GM21381 (cell line): ENCODE measurements at regions not wholly inside any gene's neighbourhood (a gene's known extent, or its start where the extent isn't known, plus 50 kb on each side); places are given as distances from the start of the nearest gene placed in this dataset.
"Not testable (repeated sequence)": the region's sequence is repeated elsewhere in the genome, so short reads cannot be mapped to it uniquely, and the experiment has no call there.

ENCODE experiments used
- ATAC-seq: cut with Tn5 transposase; IDR thresholded peaks from one replicate; pipeline ENCODE4 v1.9.1; 2021; ENCODE audit warnings: mild to moderate bottlenecking, moderate library complexity; ENCODE audit not compliant: unreplicated experiment

DNA sequence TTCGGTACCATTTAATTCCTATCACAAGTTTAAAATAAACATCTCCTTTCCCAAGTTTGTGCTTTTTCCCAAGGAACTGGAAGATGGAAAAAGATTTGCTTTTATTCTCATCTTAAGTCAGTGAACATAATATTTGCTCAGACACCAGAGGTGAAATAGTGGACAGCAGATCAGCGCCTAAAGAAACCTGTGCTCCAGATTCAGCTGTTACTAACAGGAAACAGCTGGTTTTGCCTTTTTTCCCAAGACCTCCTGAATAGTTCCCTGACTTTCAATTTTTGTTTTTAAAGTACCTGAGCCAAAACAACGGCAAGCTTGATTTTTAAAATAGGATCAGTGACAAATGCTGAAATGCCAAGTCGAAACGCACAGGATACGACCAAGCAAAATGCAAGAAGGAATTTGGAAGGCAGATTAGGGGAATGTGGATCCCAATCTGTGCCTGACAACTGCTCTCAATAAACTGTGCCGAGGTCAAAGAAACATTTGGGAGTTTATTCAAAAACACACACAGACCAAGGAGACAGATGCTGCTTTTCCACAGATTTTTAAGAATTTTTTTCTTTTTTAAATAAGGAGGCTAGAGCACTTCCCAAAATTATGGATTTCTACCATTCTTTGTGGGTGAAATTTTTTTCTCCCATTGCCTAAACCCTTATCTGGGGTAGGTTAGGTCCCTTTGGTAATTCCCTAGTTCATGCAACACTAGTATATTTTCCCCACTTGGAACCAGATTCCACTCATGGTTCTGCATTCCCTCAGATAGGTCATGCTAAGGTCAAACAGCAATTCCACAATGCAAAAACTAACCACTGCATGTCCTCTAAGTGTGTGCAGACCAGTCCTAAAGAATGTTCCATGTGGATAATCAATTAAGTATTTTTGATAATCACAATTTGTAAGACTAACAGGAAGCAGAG, 121.5 kb upstream of the PDE1A start:
- ATAC-seq: no peak

DNA sequence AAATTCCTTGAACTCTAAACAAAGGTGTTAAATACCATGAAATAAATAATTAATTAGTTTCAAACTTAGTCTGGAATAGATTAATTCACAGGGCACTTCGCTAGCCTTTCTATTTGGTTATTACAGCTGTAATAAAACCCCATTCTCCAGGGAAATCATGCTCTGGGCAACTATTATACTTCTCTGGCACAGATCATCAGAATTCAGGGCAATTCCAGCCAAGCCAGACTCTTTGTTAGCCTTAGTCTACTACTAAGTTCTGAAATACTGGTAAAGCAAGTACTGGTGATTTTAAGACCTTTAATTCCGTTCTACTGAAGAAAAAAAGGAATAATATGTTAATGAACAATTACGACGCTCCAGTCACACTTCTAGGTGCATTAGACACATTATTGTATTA, 123.4 kb upstream of the PDE1A start:
- no peak for ATAC-seq

DNA sequence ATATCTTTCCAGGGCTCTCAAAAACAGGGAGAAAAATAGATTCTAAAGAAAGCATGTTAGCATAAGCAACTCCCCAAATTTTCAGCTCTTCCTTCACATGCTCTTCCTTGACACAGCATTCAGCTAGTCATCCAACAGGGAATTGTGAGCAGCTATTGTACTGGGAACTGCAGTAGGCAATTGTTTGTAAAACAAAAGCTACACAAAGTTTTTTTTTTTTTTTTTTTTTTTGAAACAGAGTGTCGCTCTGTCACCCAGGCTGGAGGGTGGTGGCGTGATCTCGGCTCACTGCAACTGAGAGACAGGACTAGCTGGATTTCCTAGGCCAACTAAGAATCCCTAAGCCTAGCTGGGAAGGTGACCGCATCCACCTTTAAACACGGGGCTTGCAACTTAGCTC, 125.4 kb upstream of the PDE1A start:
- not testable (repeated sequence) for ATAC-seq

DNA sequence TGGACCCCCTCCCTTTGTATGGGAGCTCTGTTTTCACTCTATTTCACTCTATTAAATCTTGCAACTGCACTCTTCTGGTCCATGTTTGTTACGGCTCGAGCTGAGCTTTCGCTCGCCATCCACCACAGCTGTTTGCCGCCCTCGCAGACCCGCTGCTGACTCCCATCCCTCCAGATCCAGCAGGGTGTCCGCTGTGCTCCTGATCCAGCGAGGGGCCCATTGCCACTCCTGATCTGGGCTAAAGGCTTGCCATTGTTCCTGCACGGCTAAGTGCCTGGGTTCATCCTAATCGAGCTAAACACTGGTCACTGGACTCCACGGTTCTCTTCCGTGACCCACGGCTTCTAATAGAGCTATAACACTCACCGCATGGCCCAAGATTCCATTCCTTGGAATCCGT, 125.9 kb upstream of the PDE1A start:
- not testable (repeated sequence) for ATAC-seq

DNA sequence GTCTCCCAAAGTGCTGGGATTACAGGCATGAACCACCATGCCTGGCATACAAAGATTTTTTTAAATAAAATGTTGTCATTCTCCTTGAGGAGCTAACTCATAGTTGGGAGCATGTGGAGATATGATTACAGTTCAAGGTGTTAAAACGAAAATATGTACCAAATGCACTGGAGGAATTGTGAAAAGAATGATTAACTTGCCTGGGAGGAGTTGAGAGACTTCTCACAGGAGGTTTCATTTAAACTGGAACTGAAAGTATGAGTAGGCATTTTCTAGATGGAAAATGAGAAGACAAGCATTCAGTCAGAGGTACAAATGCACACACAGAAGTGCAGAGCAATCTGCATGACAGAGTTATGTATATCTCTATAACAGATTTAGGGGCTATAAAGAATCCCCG, 126.6 kb upstream of the PDE1A start:
- ATAC-seq: peak; percentile 100

DNA sequence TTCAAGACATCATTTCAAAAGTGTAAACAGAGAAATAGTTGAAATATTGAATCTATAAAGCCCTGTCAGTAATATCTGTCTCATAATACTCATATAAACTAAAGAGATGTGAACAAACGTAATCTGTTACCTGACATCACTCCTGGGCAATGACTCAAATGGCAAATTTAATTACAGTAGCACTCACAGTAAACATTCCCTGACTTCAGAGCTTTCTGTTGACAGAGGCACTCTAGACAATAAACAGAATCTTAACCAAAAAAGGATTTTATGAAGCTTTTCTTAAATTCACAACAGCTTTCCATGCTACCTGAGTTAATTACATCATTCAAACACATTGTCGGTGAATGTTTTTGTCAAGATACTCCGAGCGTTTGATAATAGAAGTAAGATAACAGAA, 128.1 kb upstream of the PDE1A start:
- ATAC-seq: no peak

DNA sequence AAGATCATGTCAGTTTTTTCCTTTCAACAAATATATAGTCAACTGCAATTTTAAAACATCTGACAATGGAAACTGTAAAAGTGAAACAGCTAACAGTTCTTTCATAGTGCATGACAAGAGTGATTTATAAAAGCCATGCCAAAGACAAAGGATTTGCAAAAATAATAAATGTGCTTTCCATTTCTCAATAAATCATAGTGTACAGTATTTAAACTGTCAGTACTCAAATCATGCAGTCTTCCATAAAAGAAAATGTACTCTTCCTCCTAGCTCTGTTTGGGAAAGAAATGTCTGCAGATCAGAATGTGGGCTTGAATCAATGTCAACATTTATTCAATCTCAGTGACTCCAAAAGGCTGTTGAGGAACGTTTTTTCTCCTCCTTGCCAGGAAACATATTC, 131.7 kb upstream of the PDE1A start:
- no peak for ATAC-seq

DNA sequence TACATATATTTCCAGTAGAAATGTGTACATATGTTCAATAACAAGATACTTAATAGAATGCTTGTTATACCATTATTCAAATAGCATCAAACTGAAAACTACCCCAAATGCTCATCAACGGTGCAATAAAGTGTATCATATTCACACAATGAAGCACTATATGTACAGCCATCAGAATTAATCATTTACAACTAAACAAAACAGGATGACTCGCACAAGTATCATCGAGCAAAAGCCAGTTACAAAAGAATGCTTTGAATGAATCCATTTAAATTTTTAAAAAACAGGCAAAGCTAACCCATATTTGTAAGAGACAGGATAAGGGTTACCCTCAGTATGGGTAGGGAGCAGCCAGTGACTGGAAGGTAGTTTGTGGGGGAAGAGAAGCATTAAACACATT, 132.8 kb upstream of the PDE1A start:
- no peak for ATAC-seq

DNA sequence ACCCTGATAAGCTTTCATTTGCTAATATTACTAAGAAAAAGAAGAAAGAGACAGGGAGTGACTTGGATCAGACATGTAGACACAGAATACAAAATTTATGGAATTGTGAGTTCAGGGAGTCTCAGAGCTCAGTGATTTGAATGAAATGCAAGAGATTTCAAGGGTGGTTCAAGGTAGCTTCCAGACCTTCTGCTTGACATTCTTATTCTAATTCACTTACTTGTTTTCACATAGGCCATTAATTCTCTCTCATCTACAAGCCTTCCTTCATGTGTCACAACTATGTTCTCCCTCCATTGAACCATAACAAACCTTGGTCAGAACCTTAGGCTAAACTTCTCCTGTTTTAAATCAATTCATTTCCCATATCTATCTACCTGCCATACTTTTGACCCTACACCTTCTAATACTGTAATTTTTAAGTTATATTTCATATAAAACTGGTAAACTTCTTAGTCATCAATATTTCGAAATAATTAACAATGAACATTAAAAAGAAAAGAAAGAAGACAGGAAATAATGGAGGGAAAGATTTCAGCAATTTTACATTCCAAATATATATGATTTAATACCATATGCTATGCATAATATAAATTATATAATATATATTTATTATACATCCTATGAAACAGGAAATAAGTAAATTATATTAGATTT, 139.2 kb upstream of the PDE1A start:
- ATAC-seq: no peak

DNA sequence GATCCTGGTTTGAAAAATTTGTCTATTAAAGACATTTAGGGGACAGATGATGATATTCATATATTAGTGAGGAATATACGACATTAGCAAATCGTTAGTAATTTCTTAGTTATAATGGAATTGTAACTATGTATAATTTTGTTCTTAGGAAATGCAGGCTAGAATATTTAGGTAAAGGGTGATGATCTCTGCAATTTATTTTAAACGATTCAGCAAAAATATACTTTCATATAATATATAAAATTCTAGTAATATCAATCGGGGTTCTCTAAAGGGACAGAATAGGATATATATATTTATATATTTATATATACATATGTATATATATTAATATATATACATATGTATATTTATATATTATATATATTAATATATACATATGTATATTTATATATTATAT, 142.5 kb upstream of the DNAJC10 start:
- ATAC-seq: no peak

DNA sequence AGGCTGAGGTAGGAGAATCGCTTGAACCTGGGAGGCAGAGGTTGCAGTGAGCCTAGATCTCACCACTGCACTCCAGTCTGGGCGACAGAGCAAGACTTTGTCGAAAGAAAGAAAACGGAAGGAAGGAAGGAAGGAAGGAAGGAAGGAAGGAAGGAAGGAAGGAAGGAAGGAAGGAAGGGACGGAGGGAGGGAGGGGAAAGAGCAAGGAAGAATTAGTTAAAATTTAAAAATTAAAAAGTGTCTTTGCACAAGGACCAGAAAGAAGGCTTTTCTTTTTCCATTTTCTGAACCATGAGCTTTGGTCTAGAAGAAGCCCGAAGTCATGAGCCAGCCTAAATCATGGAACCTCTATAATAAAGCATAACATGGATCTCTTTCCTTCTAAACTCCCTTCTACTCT, 138.2 kb upstream of the DNAJC10 start:
- ATAC-seq: no peak

DNA sequence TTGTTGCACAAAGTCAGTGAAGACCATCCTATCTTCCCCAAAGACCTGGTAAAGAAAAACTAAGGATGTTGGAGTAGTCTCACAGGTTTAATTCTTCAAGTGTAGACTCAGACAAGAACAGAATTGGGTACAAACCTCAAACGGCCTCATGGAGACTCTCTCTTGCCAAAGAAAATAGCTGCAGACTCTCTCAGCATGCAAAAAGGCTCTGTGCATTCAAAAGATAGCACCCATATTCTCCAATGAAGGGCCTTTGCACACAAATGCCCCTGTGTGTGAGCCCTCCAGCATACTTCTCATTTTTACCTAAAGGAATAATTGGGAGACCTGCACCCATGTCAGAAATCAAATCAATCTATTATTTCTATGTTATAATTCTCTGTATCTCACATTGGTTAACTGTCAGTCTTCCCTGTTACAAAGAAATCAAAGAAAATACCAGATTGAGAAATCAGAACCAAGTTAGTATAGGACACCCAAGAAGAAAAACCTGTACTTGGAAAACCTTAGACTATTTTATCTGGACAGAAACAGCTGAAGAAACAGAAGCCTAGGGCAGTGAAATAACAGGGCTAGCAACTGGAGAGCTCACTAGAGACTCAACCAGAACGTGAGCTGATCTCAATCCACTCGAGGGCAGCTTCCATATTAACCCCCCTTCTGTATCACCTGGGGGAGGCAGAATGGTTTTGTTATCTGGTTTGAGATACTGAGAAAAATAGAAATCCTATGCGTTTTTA, 134.7 kb upstream of the DNAJC10 start:
- no peak for ATAC-seq

DNA sequence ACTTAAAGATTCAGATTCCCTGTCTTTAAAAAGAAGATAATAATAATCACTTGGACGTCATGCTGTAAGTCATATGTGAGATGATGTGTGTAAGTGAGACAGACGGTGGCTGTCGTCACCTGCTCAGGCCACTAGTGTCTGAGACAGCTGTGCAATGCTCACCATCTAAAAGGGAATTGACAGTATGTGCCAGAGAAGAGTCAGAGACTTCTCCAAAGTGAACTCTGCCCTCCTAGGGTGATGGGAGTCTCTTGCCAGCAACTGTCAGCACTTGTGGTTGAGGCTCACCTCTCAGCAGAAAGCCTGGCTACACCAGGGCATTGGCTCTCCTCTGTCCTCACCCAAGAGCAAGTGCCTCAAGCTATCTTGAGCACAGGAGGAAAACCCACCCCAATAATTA, 131.6 kb upstream of the DNAJC10 start:
- no peak for ATAC-seq

DNA sequence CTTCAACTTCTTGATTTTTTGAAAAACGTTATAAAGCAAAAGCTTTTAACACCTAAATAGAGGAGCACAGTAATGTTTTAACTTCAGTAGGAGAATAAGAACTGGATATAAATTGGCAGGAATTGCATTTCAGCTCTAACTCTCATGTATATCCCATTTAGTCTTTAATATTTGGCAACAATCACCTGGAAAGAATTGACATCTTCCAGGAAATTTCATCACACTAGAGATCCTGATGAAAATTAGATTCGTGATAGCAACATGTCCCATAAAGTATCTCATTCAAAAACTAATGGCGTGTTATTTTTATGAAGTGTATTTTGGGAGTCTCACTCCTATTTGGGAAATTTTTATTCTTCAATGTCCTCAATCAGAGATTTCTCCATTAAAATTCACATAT, 131.1 kb upstream of the DNAJC10 start:
- no peak for ATAC-seq

DNA sequence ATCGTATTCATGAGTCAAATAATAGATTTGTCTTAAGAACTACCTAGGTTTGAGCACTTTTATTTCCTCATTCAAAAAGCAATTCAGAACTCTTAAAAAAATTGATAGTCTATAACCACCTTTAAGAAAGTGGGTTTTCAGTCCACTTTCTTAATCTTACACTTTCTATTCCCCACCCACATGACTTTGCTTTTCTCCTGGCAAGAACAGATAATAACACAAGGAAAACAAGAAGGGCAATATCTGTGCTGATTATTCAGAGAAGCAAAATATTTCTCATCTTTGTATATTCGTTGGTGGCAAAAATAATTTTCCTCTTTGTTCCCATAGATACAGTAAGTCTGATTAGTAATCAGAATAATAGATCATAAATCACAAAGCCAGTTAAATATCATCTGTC, 130.6 kb upstream of the DNAJC10 start:
- ATAC-seq: no peak

DNA sequence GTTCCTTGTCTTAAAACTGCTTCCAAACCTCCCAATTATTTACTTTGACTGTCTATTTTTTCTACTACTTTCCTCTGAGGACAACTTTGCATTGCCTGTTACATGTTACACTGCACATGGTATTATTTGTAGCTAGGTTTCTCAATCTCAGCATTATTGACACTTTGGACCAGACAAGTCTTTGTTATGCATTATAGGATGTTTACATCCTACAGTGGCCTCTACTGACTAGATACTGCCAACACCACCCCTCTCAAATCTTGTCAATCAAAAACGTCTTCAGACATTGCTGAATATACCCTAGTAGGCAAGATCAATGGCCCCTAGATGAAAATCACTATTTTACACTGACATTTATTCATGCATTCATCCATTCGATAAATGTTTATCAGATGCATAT, 129.6 kb upstream of the DNAJC10 start:
- ATAC-seq: peak; percentile 64

DNA sequence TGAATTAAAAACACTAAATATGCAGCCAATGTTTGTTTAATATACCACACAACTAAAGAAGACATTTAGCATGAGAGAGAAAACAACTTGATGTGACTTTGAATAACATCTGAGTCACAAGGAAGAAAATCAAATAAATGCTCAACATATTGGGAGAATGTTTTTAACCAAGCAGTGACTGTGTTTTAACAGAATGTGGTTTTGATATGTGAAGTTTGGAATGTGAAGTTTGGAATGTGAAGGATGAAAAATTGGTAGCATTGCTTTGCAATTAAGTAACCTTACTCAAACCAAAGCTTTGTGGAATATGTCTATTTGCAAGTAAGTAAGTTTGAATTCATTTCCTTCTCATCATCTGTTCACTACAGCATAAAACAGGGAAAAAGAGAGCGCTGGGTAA, 128.2 kb upstream of the DNAJC10 start:
- no peak for ATAC-seq

DNA sequence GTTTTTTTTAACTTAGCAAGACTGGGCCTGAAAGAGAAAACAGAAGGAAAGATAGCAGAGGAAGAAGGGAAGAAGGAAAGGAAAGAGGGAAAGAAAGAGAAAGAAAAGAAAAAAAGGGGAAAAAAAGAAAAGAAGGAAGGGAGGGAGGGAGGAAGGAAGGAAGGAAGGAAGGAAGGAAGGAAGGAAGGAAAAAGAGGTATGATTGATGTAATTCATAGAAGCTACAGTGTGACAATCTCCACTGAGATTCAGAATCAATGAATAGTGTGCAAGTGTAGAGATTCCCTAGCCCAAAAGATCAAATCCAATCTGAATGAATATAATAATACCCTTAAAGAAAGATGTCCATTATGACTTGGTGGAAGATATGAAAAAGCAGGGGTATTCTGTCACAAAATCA, 126.9 kb upstream of the DNAJC10 start:
- no peak for ATAC-seq

DNA sequence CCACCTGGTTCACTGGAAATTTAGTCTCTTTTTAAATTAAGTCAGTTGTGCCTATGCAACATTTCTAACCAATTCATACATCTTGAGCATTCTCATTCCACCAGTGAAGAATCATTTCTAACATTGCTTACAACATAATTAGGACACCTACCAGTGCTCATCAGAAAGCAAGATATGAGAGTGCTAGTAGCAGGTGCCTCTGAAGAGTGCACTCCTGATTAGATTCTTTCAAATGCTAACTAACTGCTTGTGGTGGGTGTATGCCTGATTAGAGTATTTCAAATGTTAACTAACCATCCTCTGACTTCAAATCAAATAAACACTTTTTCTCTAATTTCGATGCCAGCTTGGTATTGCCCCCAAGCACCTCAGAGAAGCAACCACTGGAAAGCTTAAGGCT, 124.3 kb upstream of the DNAJC10 start:
- no peak for ATAC-seq

DNA sequence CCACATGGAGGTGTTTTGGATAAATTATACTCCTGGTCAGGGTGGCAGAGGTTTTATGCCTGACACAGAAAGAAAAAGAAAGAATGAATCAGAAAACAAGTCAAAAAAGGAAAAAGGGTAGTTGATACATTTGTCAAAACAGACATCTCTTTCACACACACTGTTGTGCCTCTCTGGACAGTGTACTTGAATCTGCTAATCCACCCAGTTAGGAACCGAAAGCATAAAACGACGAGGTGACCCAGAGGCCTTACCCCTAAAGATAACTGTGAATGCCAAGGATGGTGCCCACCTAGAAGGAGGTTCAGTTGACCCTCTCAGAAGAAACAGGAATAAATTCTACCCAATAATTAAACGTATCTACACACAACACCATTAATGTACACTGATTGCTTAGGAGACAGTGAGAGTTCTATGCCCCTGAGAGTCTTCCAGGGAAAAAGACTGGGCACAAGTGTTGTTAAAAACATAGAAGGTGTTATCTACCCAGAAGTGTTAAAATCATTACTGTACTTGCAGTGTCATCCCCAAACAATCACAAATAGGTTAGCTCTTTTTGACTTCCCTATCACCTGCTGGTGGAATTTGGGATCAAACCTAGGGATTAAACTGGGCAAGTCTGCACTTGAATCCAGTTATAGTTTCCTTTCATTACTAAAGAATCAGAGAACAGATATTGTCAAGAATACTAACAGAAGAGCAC, 123.2 kb upstream of the DNAJC10 start:
- no peak for ATAC-seq

DNA sequence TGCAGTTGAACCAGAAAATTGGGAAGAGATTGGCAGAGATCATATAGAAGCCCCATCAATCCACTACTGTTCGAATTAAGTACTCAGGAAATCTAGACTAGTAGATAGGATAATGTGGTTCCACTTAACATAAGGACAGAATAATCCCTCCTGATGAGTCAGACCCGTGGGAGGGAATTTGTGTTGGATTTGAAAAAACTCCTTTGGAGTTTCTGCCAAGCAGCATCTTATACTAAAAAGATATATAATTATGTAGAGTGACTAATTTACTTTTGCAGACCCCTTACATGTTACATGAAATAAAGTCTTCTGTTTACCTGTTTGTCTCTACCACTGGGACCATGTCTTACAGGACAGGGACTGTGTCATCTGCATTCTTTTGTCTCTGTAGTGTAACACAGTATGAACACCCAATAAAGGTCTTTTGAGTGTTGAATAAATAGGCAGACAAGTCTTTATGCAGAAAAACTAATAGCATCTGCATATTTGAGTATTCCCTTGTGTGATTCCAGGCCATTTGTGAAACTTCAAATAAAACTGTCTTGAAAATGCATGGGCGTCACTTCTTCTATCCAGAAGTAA, 122.6 kb upstream of the DNAJC10 start:
- ATAC-seq: no peak
